ENCODE measurements at regions not wholly inside any gene's neighbourhood (a gene's known extent, or its start where the extent isn't known, plus 50 kb on each side); places are given as distances from the start of the nearest gene placed in this dataset.
"Not testable (repeated sequence)": the region's sequence is repeated elsewhere in the genome, so short reads cannot be mapped to it uniquely, and the experiment has no call there.

GRCh38 chr4:141290771-141291170 is 70.1 kb downstream of the ZNF330 start:
- intact Hi-C loops (cut with micrococcal nuclease) = no loop called here

GRCh38 chr4:141294306-141294705 is 73.6 kb downstream of the ZNF330 start:
- intact Hi-C loops (cut with micrococcal nuclease) = no loop called here

GRCh38 chr4:141301216-141301615 is 80.5 kb downstream of the ZNF330 start:
- intact Hi-C loops (cut with micrococcal nuclease) = no loop called here

GRCh38 chr4:141302924-141303323 is 82.2 kb downstream of the ZNF330 start:
- intact Hi-C loops (cut with micrococcal nuclease) = no loop called here

- intact Hi-C loops (cut with micrococcal nuclease) = no loop called here
Observed at GRCh38 chr4:141304346-141304745, 83.7 kb downstream of the ZNF330 start.

- intact Hi-C loops (cut with micrococcal nuclease) = loop anchor here (2.0 to 5.0 kb wide), 4 partner anchors 148 to 1881 kb away; no protein-coding TSS in a partner anchor
Observed at GRCh38 chr4:141306331-141306730, 85.6 kb downstream of the ZNF330 start.

GRCh38 chr4:141307241-141307689 is 86.6 kb downstream of the ZNF330 start:
- intact Hi-C loops (cut with micrococcal nuclease) = loop anchor here (1.0 to 5.0 kb wide), 8 partner anchors 86 to 1880 kb away; no protein-coding TSS in a partner anchor

GRCh38 chr4:141309874-141310273 is 89.2 kb downstream of the ZNF330 start:
- intact Hi-C loops (cut with micrococcal nuclease) = loop anchor here (5.0 kb wide), 2 partner anchors 1042 to 1877 kb away; no protein-coding TSS in a partner anchor

GRCh38 chr4:141311246-141312204 is 90.8 kb downstream of the ZNF330 start:
- intact Hi-C loops (cut with micrococcal nuclease) = no loop called here

- intact Hi-C loops (cut with micrococcal nuclease) = no loop called here
Observed at GRCh38 chr4:141314627-141315026, 93.9 kb downstream of the ZNF330 start.

GRCh38 chr4:141328560-141329173 is 108.0 kb downstream of the ZNF330 start:
- intact Hi-C loops (cut with micrococcal nuclease) = no loop called here

- intact Hi-C loops (cut with micrococcal nuclease) = no loop called here
Observed at GRCh38 chr4:141329174-141329569, 108.5 kb downstream of the ZNF330 start.

GRCh38 chr4:141330616-141331015 is 109.9 kb downstream of the ZNF330 start:
- intact Hi-C loops (cut with micrococcal nuclease) = no loop called here

GRCh38 chr4:141331534-141332358 is 111.1 kb downstream of the ZNF330 start:
- intact Hi-C loops (cut with micrococcal nuclease) = no loop called here

- intact Hi-C loops (cut with micrococcal nuclease) = not testable (repeated sequence)
Observed at GRCh38 chr4:141332359-141333181, 111.9 kb downstream of the ZNF330 start.

- intact Hi-C loops (cut with micrococcal nuclease) = not testable (repeated sequence)
Observed at GRCh38 chr4:141333456-141334230, 112.9 kb downstream of the ZNF330 start.

GRCh38 chr4:141335166-141335565 is 114.5 kb downstream of the ZNF330 start:
- intact Hi-C loops (cut with micrococcal nuclease) = no loop called here

GRCh38 chr4:141338238-141338637 is 117.5 kb downstream of the ZNF330 start:
- intact Hi-C loops (cut with micrococcal nuclease) = no loop called here

GRCh38 chr4:141339391-141339790 is 118.7 kb downstream of the ZNF330 start:
- intact Hi-C loops (cut with micrococcal nuclease) = no loop called here

GRCh38 chr4:141339966-141340365 is 119.3 kb downstream of the ZNF330 start:
- intact Hi-C loops (cut with micrococcal nuclease) = no loop called here

Measured in T-helper 1 cell treated with Interleukin-12 subunit alpha and Interleukin-12 subunit beta and Interleukin-4 antibody, amounts not matched to agents 30 ng/mL and 1 ng/mL, for 36 hours (primary cell).